B cell (primary cell): ENCODE measurements at regions not wholly inside any gene's neighbourhood (a gene's known extent, or its start where the extent isn't known, plus 50 kb on each side); places are given as distances from the start of the nearest gene placed in this dataset.

ENCODE experiments used
- CTCF ChIP-seq: fragments of 200-600 bp; IDR thresholded peaks from one replicate; pipeline ENCODE4 v1.8.0; 2022; ENCODE audit warnings: antibody characterized with exemption, mild to moderate bottlenecking
- EZH2 ChIP-seq: IDR thresholded peaks from 2 replicates; pipeline ENCODE4 v1.6.1; 2012; ENCODE audit warnings: borderline replicate concordance, low read depth, mild to moderate bottlenecking, moderate library complexity, low read length; ENCODE audit not compliant: insufficient read depth, poor library complexity, severe bottlenecking

- no peak for TF ChIP-seq CTCF
- TF ChIP-seq EZH2: no peak
Observed at GRCh38 chr2:5060956-5061355, 631.2 kb upstream of the SOX11 start.
